ENCODE measurements at regions not wholly inside any gene's neighbourhood (a gene's known extent, or its start where the extent isn't known, plus 50 kb on each side); places are given as distances from the start of the nearest gene placed in this dataset.

GRCh38 chr15:93527374-93528050 lies 438.5 kb upstream of the RGMA start:
- TF ChIP-seq CTCF (IDR thresholded peaks at IDR 0.05; ENCODE audit: control extremely low read depth in 1 of 3, insufficient read depth in 1 of 3, low read depth in 1 of 3, low read length in 3 of 3) (no peak), FOSL1 (IDR thresholded peaks at IDR 0.05; ENCODE audit: insufficient read depth, low read depth, low read length) (no peak), BACH1 (IDR thresholded peaks at IDR 0.05; ENCODE audit: low read length) (no peak), KDM1A (IDR thresholded peaks at IDR 0.05; ENCODE audit: borderline replicate concordance, low read length) (no peak), EP300 (IDR thresholded peaks at IDR 0.05; ENCODE audit: borderline replicate concordance in 1 of 2, low read depth in 2 of 2, low read length in 2 of 2) (no peak), RFX5 (IDR thresholded peaks at IDR 0.05; ENCODE audit: borderline replicate concordance, low read depth, low read length) (no peak), TAF7 (optimal IDR thresholded peaks at IDR 0.05; ENCODE audit: borderline replicate concordance, low read depth, low read length) (no peak), POLR2AphosphoS5 (IDR thresholded peaks at IDR 0.05; ENCODE audit: low read depth, low read length) (no peak), SP1 (IDR thresholded peaks at IDR 0.05; ENCODE audit: low read depth, low read length) (no peak), NRF1 (IDR thresholded peaks at IDR 0.05; ENCODE audit: low read depth, low read length) (no peak), CHD2 (IDR thresholded peaks at IDR 0.05; ENCODE audit: low read length) (no peak)

Data from H1 (cell line).